Naive thymus-derived CD4-positive, alpha-beta T cell (primary cell): ENCODE measurements at regions not wholly inside any gene's neighbourhood (a gene's known extent, or its start where the extent isn't known, plus 50 kb on each side); places are given as distances from the start of the nearest gene placed in this dataset.

ENCODE experiments used
- ATAC-seq: fragments of 150-1000 bp; cut with Tn5 transposase; 2 replicates; pipeline ENCODE4 v1.10.0; 2021; ENCODE audit warnings: mild to moderate bottlenecking, moderate library complexity
- CTCF ChIA-PET: fragments of 350-600 bp; sonication (Branson Sonifier 250); formaldehyde crosslinking; loops from one replicate; lab custom pipeline; 2021; ENCODE audit warnings: antibody characterized with exemption; lab: Charles Lee
- POLR2A ChIA-PET: fragments of 350-600 bp; sonication (Branson Sonifier 250); formaldehyde crosslinking; loops from one replicate; lab custom pipeline; 2021; ENCODE audit warnings: antibody characterized with exemption, inconsistent platforms; lab: Charles Lee
- DNase-seq, 9 donors: peaks; one replicate each; pipeline versions ENCODE4 v3.0.0 to v3.0.0-alpha.2; 2020 to 2022; ENCODE audit warnings: mixed read lengths in 1 of 9
- H3K27ac ChIP-seq: one replicate; pipeline ENCODE4 v1.7.0; 2013; ENCODE audit warnings: mild to moderate bottlenecking, low read depth, low read length, moderate library complexity
- H3K27me3 ChIP-seq, 2 donors: one replicate each; pipeline ENCODE4 v1.7.0; 2013; ENCODE audit warnings: low read length in 2 of 2, mild to moderate bottlenecking in 2 of 2, moderate library complexity in 2 of 2; ENCODE audit not compliant: control insufficient read depth in 2 of 2, insufficient read depth in 2 of 2
- H3K36me3 ChIP-seq, 3 experiments: 1 replicate in 2 of 3; 2 replicates in 1 of 3; pipeline ENCODE4 v1.7.0; 2013; ENCODE audit warnings: low read length in 3 of 3, mild to moderate bottlenecking in 3 of 3, moderate library complexity in 1 of 3; ENCODE audit not compliant: insufficient read depth in 3 of 3, control insufficient read depth in 2 of 3
- H3K4me1 ChIP-seq, 2 donors: one replicate each; pipeline ENCODE4 v1.7.0; 2013; ENCODE audit warnings: low read length in 2 of 2, mild to moderate bottlenecking in 2 of 2, moderate library complexity in 1 of 2; ENCODE audit not compliant: control insufficient read depth in 2 of 2, insufficient read depth in 2 of 2
- H3K4me3 ChIP-seq: 2 replicates; pipeline ENCODE4 v1.7.0; 2013; ENCODE audit warnings: mild to moderate bottlenecking, low read length
- H3K9me3 ChIP-seq, 3 experiments: 1 replicate in 2 of 3; 2 replicates in 1 of 3; pipeline ENCODE4 v1.7.0; 2013; ENCODE audit warnings: low read length in 3 of 3; ENCODE audit not compliant: control insufficient read depth in 2 of 3
- H3K27ac Mint-ChIP-seq, 9 donors: one replicate each; pipeline ENCODE4 v1.8.0; 2020 to 2022; ENCODE audit warnings: mixed read lengths in 9 of 9, mild to moderate bottlenecking in 8 of 9, moderate library complexity in 5 of 9, inconsistent platforms in 2 of 9
- H3K27me3 Mint-ChIP-seq, 5 donors: one replicate each; pipeline ENCODE4 v1.8.0; 2021 to 2022; ENCODE audit warnings: mixed read lengths in 5 of 5, mild to moderate bottlenecking in 1 of 5
- H3K36me3 Mint-ChIP-seq, 5 donors: one replicate each; pipeline ENCODE4 v1.8.0; 2020 to 2022; ENCODE audit warnings: mixed read lengths in 5 of 5, mild to moderate bottlenecking in 3 of 5, inconsistent platforms in 1 of 5
- H3K4me1 Mint-ChIP-seq, 7 donors: one replicate each; pipeline ENCODE4 v1.8.0; 2020 to 2022; ENCODE audit warnings: mixed read lengths in 7 of 7, mild to moderate bottlenecking in 3 of 7, inconsistent platforms in 1 of 7
- H3K4me3 Mint-ChIP-seq, 10 donors: one replicate each; pipeline ENCODE4 v1.8.0; 2020 to 2022; ENCODE audit warnings: mild to moderate bottlenecking in 10 of 10, mixed read lengths in 10 of 10, moderate library complexity in 6 of 10, inconsistent platforms in 2 of 10
- H3K9me3 Mint-ChIP-seq, 11 donors: one replicate each; pipeline ENCODE4 v1.8.0; 2020 to 2022; ENCODE audit warnings: mixed read lengths in 11 of 11, mild to moderate bottlenecking in 4 of 11, inconsistent platforms in 1 of 11, moderate library complexity in 1 of 11
- intact Hi-C, 2 donors: fragments of 100-400 bp; cut with micrococcal nuclease; formaldehyde crosslinking; loops; one replicate each; pipeline ENCODE4 v1.15.1; 2023

- CTCF ChIA-PET: no interaction called here
- no peaks in the 10 kb centered on the region for H3K9me3 Mint-ChIP-seq
These were observed 1170.4 kb upstream of the ZEB2 start for GRCh38 chr2:145690183-145690778.

GRCh38 chr2:145689277-145689676 is 1169.4 kb upstream of the ZEB2 start:
- Histone ChIP-seq H3K4me3 (no peak overlapping the region), H3K36me3 (no peaks in the 10 kb centered on the region), H3K27ac (no peak overlapping the region), H3K27me3 (no peaks in the 10 kb centered on the region), H3K9me3 (no peaks in the 10 kb centered on the region), H3K4me1 (no peaks in the 10 kb centered on the region)
- Mint-ChIP-seq H3K27me3 (no peaks in the 10 kb centered on the region), H3K9me3 (no peaks in the 10 kb centered on the region), H3K36me3 (no peaks in the 10 kb centered on the region), H3K4me3 (no peak overlapping the region), H3K27ac (no peak overlapping the region), H3K4me1 (no peaks in the 10 kb centered on the region)
- ATAC-seq (no peak), DNase-seq (no peak)
- CTCF ChIA-PET: no interaction called here
- intact Hi-C loops: no loop called here
- POLR2A ChIA-PET: no interaction called here

More at GRCh38 chr2:145690183-145690778, 1170.4 kb upstream of the ZEB2 start:
- Histone ChIP-seq H3K27me3 (no peaks in the 10 kb centered on the region), H3K9me3 (no peaks in the 10 kb centered on the region), H3K27ac (no peak overlapping the region), H3K4me3 (no peak overlapping the region), H3K4me1 (no peaks in the 10 kb centered on the region), H3K36me3 (no peaks in the 10 kb centered on the region)
- ATAC-seq (no peak), DNase-seq (no peak)
- intact Hi-C loops: no loop called here
- no peaks in the 10 kb centered on the region for H3K4me1 Mint-ChIP-seq
- H3K27me3 Mint-ChIP-seq: no peaks in the 10 kb centered on the region
- POLR2A ChIA-PET: no interaction called here
- no peaks in the 10 kb centered on the region for H3K36me3 Mint-ChIP-seq
- no peak overlapping the region for H3K27ac Mint-ChIP-seq
- H3K4me3 Mint-ChIP-seq: no peak overlapping the region

GRCh38 chr2:145688156-145688555 is 1168.2 kb upstream of the ZEB2 start:
- H3K36me3 ChIP-seq: no peaks in the 10 kb centered on the region
- no peak overlapping the region for H3K4me3 Mint-ChIP-seq
- no peaks in the 10 kb centered on the region for H3K27me3 Mint-ChIP-seq
- CTCF ChIA-PET: no interaction called here
- H3K9me3 ChIP-seq: no peaks in the 10 kb centered on the region
- H3K4me3 ChIP-seq: no peak overlapping the region
- H3K36me3 Mint-ChIP-seq: no peaks in the 10 kb centered on the region
- POLR2A ChIA-PET: no interaction called here
- no peaks in the 10 kb centered on the region for H3K9me3 Mint-ChIP-seq
- DNase-seq: no peak
- H3K4me1 Mint-ChIP-seq: no peaks in the 10 kb centered on the region
- H3K4me1 ChIP-seq: no peaks in the 10 kb centered on the region
- peak overlapping the region in 1 of 9 donors; percentile 36 for H3K27ac Mint-ChIP-seq
- H3K27ac ChIP-seq: no peak overlapping the region
- intact Hi-C loops: no loop called here
- H3K27me3 ChIP-seq: no peaks in the 10 kb centered on the region
- ATAC-seq: no peak

GRCh38 chr2:145687442-145688134 is 1167.7 kb upstream of the ZEB2 start:
- H3K4me3 ChIP-seq: no peak overlapping the region
- no peak overlapping the region for H3K27ac ChIP-seq
- no peaks in the 10 kb centered on the region for H3K27me3 ChIP-seq
- no peak overlapping the region for H3K4me3 Mint-ChIP-seq
- no peak for ATAC-seq
- DNase-seq: no peak
- no peaks in the 10 kb centered on the region for H3K9me3 Mint-ChIP-seq
- peak overlapping the region in 1 of 9 donors; percentile 36 for H3K27ac Mint-ChIP-seq
- H3K4me1 Mint-ChIP-seq: no peaks in the 10 kb centered on the region
- H3K9me3 ChIP-seq: no peaks in the 10 kb centered on the region
- no peaks in the 10 kb centered on the region for H3K36me3 Mint-ChIP-seq
- POLR2A ChIA-PET: no interaction called here
- H3K27me3 Mint-ChIP-seq: no peaks in the 10 kb centered on the region
- no peaks in the 10 kb centered on the region for H3K36me3 ChIP-seq
- H3K4me1 ChIP-seq: no peaks in the 10 kb centered on the region
- intact Hi-C loops: no loop called here
- CTCF ChIA-PET: no interaction called here

- no peak for DNase-seq
- Histone ChIP-seq H3K4me3 (no peak overlapping the region), H3K27me3 (no peaks in the 10 kb centered on the region), H3K4me1 (no peaks in the 10 kb centered on the region), H3K27ac (no peak overlapping the region), H3K9me3 (no peaks in the 10 kb centered on the region), H3K36me3 (no peaks in the 10 kb centered on the region)
- Mint-ChIP-seq H3K27ac (no peak overlapping the region), H3K9me3 (no peaks in the 10 kb centered on the region), H3K36me3 (no peaks in the 10 kb centered on the region), H3K4me1 (no peaks in the 10 kb centered on the region), H3K27me3 (no peaks in the 10 kb centered on the region), H3K4me3 (no peak overlapping the region)
- intact Hi-C loops: no loop called here
- CTCF ChIA-PET: no interaction called here
- POLR2A ChIA-PET: no interaction called here
- ATAC-seq: no peak
These were observed 1165.6 kb upstream of the ZEB2 start for GRCh38 chr2:145685383-145686050.

GRCh38 chr2:145682546-145683157 is 1162.7 kb upstream of the ZEB2 start:
- DNase-seq (no peak), ATAC-seq (peak; percentile 67)
- Histone ChIP-seq H3K9me3 (no peaks in the 10 kb centered on the region), H3K4me3 (no peak overlapping the region), H3K4me1 (no peaks in the 10 kb centered on the region), H3K27me3 (no peaks in the 10 kb centered on the region), H3K27ac (no peak overlapping the region), H3K36me3 (no peaks in the 10 kb centered on the region)
- intact Hi-C loops: no loop called here
- Mint-ChIP-seq H3K9me3 (peaks cover 0 to 6% (median 0%) of the 10 kb centered on the region in 11 donors), H3K4me3 (no peak overlapping the region), H3K4me1 (no peaks in the 10 kb centered on the region), H3K36me3 (no peaks in the 10 kb centered on the region), H3K27me3 (no peaks in the 10 kb centered on the region), H3K27ac (no peak overlapping the region)
- POLR2A ChIA-PET: interaction anchor here (0.5 kb wide), 1 partner anchor 26 kb away, joined by 5 read pairs; no protein-coding TSS in a partner anchor
- CTCF ChIA-PET: no interaction called here
